ENCODE measurements at regions not wholly inside any gene's neighbourhood (a gene's known extent, or its start where the extent isn't known, plus 50 kb on each side); places are given as distances from the start of the nearest gene placed in this dataset.

GRCh38 chr6:160899671-160900430 lies 91.7 kb upstream of the MAP3K4 start:
- ATAC-seq (no peak), DNase-seq (no peak)

DNA sequence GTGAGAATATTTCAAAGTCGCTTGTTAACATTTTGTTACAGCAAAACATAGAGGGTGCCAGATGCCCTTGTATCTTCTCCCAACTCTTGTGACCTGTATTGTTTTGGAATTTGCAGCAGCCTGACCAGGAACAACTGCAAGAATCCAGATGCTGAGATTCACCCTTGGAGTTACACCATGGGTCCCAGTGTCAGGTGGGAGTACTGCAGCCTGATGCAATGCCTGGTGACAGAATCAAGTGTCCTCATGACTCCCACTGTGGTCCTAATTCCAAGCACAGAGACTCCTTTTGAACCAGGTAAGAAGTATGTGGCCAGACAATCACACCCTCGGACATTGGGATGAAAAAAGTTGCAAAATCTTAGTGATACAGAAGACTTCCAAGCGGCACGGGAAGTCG lies 79.6 kb upstream of the MAP3K4 start:
- no peak for ATAC-seq

GRCh38 chr6:160912411-160912810 lies 79.2 kb upstream of the MAP3K4 start:
- DNase-seq = no peak
- ATAC-seq = no peak

More for the DNA sequence above, 79.6 kb upstream of the MAP3K4 start:
- no peak for DNase-seq

GRCh38 chr6:160917572-160917971 lies 74.0 kb upstream of the MAP3K4 start:
- no peak for DNase-seq
- ATAC-seq = no peak

DNA sequence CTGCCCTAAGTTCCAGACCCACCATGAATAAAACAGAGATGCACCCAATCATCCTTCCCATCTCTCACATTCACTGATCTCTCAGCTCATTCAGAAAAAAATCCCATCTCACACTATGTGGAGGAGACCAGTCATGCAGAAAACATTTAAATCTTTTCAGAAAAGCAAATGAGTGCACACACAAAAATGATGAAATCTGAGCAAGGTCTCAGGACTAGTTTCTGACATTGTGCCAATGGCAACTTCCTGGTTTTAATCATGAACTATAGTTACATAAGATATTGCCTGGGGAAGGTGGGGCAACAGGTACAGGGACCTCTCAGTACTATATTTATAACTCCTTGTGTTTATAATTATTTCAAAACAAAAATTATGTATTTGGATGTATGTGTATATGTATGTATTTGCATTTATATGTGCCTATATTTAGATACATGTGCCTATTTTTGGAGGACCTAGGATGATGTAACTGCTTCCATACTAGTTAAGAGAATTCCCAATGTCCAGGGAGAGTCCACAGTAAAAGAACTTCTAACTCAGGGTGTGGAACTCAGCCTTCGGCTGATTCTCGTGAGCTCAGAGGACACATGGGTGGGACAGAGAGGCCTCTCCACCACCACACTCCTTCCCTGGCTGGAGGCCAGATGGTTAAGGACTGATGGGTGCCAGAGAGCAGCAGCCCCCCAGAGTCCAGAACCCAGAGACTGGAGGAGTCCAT lies 71.7 kb upstream of the MAP3K4 start:
- ATAC-seq = no peak
- DNase-seq = no peak

DNA sequence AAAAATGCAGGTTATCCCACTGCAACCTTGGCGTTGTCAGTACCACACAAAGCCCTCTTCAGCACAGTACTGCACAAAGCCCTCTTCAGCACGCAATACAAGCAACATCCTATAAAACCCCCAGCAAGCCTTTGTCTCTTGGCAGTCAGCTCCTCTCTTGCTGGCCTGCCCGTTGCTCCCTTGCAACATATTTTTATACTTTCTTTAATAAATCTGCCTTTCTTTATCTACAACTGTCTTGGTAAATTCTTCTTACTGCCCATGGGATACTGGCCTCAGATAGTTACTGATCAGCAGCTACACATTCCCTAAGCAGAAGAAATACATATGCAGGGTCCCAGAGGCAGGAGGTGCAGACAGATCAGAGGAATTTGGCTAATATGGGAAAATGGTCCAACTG lies 70.5 kb upstream of the MAP3K4 start:
- ATAC-seq = no peak
- no peak for DNase-seq

DNA sequence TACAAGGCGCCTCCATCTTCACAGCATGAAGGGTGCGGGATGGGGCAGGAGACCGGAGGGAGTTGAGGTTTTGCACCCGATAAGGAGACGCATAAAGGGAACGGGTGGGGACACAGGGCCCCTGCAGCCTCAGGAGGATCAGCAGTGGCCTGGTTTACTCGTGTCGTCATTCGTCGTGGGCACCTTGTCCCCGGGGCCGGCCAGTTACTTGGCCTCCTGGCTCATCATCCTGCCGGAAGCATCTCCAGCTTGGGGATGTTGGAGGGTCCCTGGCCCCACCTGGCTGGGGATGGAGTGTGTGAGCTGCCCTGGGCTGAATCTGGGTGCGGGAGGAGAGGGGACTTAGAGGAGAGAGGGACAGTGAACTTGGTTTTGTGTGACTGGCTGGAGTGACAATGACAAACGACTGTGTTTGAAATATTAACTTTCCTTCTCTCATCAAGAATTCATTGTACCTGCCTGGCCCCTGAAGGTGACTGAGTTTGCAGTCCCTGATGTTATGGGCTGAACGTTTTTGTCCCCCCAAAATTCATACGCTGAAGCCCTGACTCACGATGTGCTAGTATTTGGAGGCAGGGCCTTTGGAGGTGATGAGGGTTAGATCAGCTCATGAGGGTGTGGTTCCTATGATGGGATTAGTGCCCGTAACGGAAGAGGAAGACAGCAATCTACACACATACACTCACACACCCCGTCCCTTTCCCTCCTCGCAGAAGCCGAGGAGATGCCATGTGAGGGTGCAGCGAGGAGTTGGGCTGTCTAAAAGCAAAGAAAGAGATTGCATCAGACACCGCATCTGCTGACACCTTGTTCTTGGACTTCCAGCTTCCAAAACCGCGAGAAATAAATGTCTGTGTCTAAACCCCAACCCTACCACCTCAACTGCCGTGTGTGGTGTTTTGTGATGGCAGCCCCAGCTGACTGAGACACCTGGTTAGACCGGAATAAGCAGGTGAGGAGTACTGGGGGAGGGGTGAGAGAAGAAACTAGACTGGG lies 65.0 kb upstream of the MAP3K4 start:
- no peak for ATAC-seq

GRCh38 chr6:160927416-160927815 lies 64.2 kb upstream of the MAP3K4 start:
- no peak for DNase-seq

More for the DNA sequence above, 65.0 kb upstream of the MAP3K4 start:
- DNase-seq = no peak

DNA sequence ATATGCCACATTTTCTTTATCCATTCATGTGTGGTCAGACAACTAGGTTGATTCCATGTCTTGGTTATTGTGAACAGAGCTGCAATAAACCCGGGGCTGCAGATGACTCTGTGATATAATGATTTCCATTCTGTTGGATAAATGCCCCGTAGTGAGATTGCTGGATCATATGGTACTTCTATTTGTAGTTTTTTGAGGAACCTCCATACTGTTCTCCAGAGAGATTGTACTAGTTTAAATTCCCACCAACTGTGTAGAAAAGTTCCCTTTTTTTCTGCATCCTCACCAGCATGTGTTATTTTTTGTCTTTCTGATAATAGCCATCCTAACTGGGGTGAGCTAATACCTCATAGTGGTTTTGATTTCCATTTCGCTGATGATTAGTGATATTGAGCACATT lies 62.2 kb upstream of the MAP3K4 start:
- no peak for DNase-seq
- ATAC-seq = no peak

More at GRCh38 chr6:160927416-160927815, 64.2 kb upstream of the MAP3K4 start:
- no peak for ATAC-seq

- ATAC-seq (no peak), DNase-seq (no peak)
Observed at GRCh38 chr6:160929831-160930230, 61.7 kb upstream of the MAP3K4 start.

GRCh38 chr6:160930547-160931377 lies 60.8 kb upstream of the MAP3K4 start:
- peak; percentile 76 for ATAC-seq

GRCh38 chr6:160931378-160932310 lies 59.9 kb upstream of the MAP3K4 start:
- no peak for DNase-seq

More at GRCh38 chr6:160930547-160931377, 60.8 kb upstream of the MAP3K4 start:
- peak; percentile 78 for DNase-seq

GRCh38 chr6:160933256-160933655 lies 58.3 kb upstream of the MAP3K4 start:
- no peak for DNase-seq
- ATAC-seq = no peak

More at GRCh38 chr6:160931378-160932310, 59.9 kb upstream of the MAP3K4 start:
- no peak for ATAC-seq

DNA sequence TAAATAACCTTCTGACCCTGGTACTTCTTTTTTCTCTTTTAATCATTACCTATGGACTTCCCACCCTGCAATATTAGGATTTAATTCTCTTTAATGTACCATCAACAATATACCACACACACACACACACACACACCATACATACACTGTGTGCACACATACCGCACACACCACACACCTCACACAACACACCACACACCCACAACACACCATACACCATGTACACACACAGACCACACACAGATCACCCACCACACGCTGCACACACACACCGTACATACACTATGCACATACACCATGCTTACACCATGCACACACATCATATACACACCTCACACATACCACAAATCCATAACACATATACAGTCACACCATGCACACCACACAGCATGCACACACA lies 57.4 kb upstream of the MAP3K4 start:
- no peak for ATAC-seq
- DNase-seq = no peak

- DNase-seq (no peak), ATAC-seq (no peak)
Observed at GRCh38 chr6:160940197-160940596, 51.4 kb upstream of the MAP3K4 start.
